Thyroid gland (tissue), 4 donors: ENCODE measurements at regions not wholly inside any gene's neighbourhood (a gene's known extent, or its start where the extent isn't known, plus 50 kb on each side); places are given as distances from the start of the nearest gene placed in this dataset.

Source experiments
- POLR2A ChIP-seq, 2 donors: fragments of 450-650 bp; IDR thresholded peaks; one replicate each; pipeline ENCODE4 v1.6.1; 2017; ENCODE audit warnings: antibody characterized with exemption in 2 of 2, mild to moderate bottlenecking in 2 of 2, moderate library complexity in 1 of 2
- TF ChIP-seq, protein P1 (sequence below), 6 experiments: fragments of 200-600 bp in 3 of 6; fragments of 450-650 bp in 3 of 6; sonication (generic) in 3 of 6; IDR thresholded peaks; one replicate each; pipeline ENCODE4 v1.5.1; 2016 to 2019; ENCODE audit warnings: antibody characterized with exemption in 6 of 6, mild to moderate bottlenecking in 2 of 6, inconsistent platforms in 1 of 6, moderate library complexity in 1 of 6

GRCh38 chr7:32285698-32286097 is 204.5 kb downstream of the LSM5 start:
- TF ChIP-seq, protein P1, sequence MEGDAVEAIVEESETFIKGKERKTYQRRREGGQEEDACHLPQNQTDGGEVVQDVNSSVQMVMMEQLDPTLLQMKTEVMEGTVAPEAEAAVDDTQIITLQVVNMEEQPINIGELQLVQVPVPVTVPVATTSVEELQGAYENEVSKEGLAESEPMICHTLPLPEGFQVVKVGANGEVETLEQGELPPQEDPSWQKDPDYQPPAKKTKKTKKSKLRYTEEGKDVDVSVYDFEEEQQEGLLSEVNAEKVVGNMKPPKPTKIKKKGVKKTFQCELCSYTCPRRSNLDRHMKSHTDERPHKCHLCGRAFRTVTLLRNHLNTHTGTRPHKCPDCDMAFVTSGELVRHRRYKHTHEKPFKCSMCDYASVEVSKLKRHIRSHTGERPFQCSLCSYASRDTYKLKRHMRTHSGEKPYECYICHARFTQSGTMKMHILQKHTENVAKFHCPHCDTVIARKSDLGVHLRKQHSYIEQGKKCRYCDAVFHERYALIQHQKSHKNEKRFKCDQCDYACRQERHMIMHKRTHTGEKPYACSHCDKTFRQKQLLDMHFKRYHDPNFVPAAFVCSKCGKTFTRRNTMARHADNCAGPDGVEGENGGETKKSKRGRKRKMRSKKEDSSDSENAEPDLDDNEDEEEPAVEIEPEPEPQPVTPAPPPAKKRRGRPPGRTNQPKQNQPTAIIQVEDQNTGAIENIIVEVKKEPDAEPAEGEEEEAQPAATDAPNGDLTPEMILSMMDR (IDR thresholded peaks at IDR 0.05): no peak
- TF ChIP-seq POLR2A (IDR thresholded peaks at IDR 0.05): no peak
